Mesenchymal stem cell (in vitro differentiated cells and primary cell): ENCODE measurements at regions not wholly inside any gene's neighbourhood (a gene's known extent, or its start where the extent isn't known, plus 50 kb on each side); places are given as distances from the start of the nearest gene placed in this dataset.

ENCODE experiments used
- DNase-seq: peaks from one replicate; pipeline ENCODE4 v3.0.0-alpha.2; 2013
- H2AFZ ChIP-seq: one replicate; pipeline ENCODE4 v1.6.1; 2013; ENCODE audit warnings: low read depth, mild to moderate bottlenecking, control low read depth, inconsistent platforms, low read length, moderate library complexity
- H2AK5ac ChIP-seq: 2 replicates; pipeline ENCODE4 v1.6.1; 2013; ENCODE audit warnings: low read length, moderate library complexity, mild to moderate bottlenecking, inconsistent platforms; ENCODE audit not compliant: severe bottlenecking
- H2BK120ac ChIP-seq: one replicate; pipeline ENCODE4 v1.6.1; 2013; ENCODE audit warnings: low read depth, mild to moderate bottlenecking, inconsistent platforms, low read length, moderate library complexity
- H2BK12ac ChIP-seq, 2 experiments: one replicate each; pipeline ENCODE4 v1.6.1; 2013; ENCODE audit warnings: inconsistent platforms in 2 of 2, low read length in 2 of 2, mild to moderate bottlenecking in 2 of 2, moderate library complexity in 2 of 2, control low read depth in 1 of 2
- H2BK15ac ChIP-seq: one replicate; pipeline ENCODE4 v1.6.1; 2013; ENCODE audit warnings: mild to moderate bottlenecking, low read depth, inconsistent platforms; ENCODE audit not compliant: poor library complexity, severe bottlenecking
- H2BK5ac ChIP-seq: 2 replicates; pipeline ENCODE4 v1.6.1; 2013; ENCODE audit warnings: low read depth, mild to moderate bottlenecking, low read length, control low read depth, inconsistent platforms; ENCODE audit not compliant: poor library complexity, severe bottlenecking
- H3K14ac ChIP-seq, 2 experiments: one replicate each; pipeline ENCODE4 v1.6.1; 2013; ENCODE audit warnings: inconsistent platforms in 2 of 2, low read length in 2 of 2, control low read depth in 1 of 2, mild to moderate bottlenecking in 1 of 2, moderate library complexity in 1 of 2
- H3K18ac ChIP-seq, 2 experiments: one replicate each; pipeline ENCODE4 v1.6.1; 2013; ENCODE audit warnings: inconsistent platforms in 2 of 2, low read length in 2 of 2, control low read depth in 1 of 2, low read depth in 1 of 2, mild to moderate bottlenecking in 1 of 2
- H3K23ac ChIP-seq, 2 experiments: one replicate each; pipeline ENCODE4 v1.6.1; 2013; ENCODE audit warnings: inconsistent platforms in 2 of 2, low read length in 2 of 2, mild to moderate bottlenecking in 2 of 2, moderate library complexity in 2 of 2, control low read depth in 1 of 2
- H3K27ac ChIP-seq: 2 replicates; pipeline ENCODE4 v1.5.1; 2013; ENCODE audit warnings: mild to moderate bottlenecking, moderate library complexity, low read length, control low read depth, inconsistent platforms; ENCODE audit not compliant: poor library complexity, severe bottlenecking
- H3K27me3 ChIP-seq, 2 experiments: 2 replicates each; pipeline versions ENCODE4 v1.6.1 to v1.7.0; 2013; ENCODE audit warnings: low read length in 2 of 2, mild to moderate bottlenecking in 2 of 2, moderate library complexity in 2 of 2, control low read depth in 1 of 2, inconsistent platforms in 1 of 2; ENCODE audit not compliant: control insufficient read depth in 1 of 2, insufficient read depth in 1 of 2
- H3K36me3 ChIP-seq, 2 experiments: 2 replicates each; pipeline versions ENCODE4 v1.6.1 to v1.7.0; 2013; ENCODE audit warnings: low read length in 2 of 2, control low read depth in 1 of 2, inconsistent platforms in 1 of 2, low read depth in 1 of 2, mild to moderate bottlenecking in 1 of 2; ENCODE audit not compliant: insufficient read depth in 2 of 2, control insufficient read depth in 1 of 2
- H3K4ac ChIP-seq, 2 experiments: one replicate each; pipeline ENCODE4 v1.6.1; 2013; ENCODE audit warnings: inconsistent platforms in 2 of 2, low read length in 2 of 2, mild to moderate bottlenecking in 2 of 2, moderate library complexity in 2 of 2, control low read depth in 1 of 2, low read depth in 1 of 2
- H3K4me1 ChIP-seq: 2 replicates; pipeline ENCODE4 v1.6.1; 2013; ENCODE audit warnings: low read depth, low read length, control low read depth; ENCODE audit not compliant: control insufficient read depth, insufficient read depth
- H3K4me2 ChIP-seq: 2 replicates; pipeline ENCODE4 v1.6.1; 2013; ENCODE audit warnings: low read length, mild to moderate bottlenecking, inconsistent platforms; ENCODE audit not compliant: poor library complexity, severe bottlenecking
- H3K4me3 ChIP-seq, 2 experiments: 2 replicates each; pipeline versions ENCODE4 v1.5.1 to v1.7.0; 2013; ENCODE audit warnings: low read length in 2 of 2, mild to moderate bottlenecking in 2 of 2, control low read depth in 1 of 2, low read depth in 1 of 2; ENCODE audit not compliant: insufficient read depth in 1 of 2
- H3K79me1 ChIP-seq: replicated peaks from 2 replicates; pipeline ENCODE4 v1.6.1; 2013; ENCODE audit warnings: mild to moderate bottlenecking, control low read depth, low read length, inconsistent platforms; ENCODE audit not compliant: poor library complexity, severe bottlenecking
- H3K9ac ChIP-seq: 2 replicates; pipeline ENCODE4 v1.7.0; 2013; ENCODE audit warnings: mild to moderate bottlenecking, low read length, moderate library complexity
- H3K9me3 ChIP-seq: 2 replicates; pipeline ENCODE4 v1.7.0; 2013; ENCODE audit warnings: mild to moderate bottlenecking, low read length; ENCODE audit not compliant: control insufficient read depth
- H4K8ac ChIP-seq: one replicate; pipeline ENCODE4 v1.6.1; 2013; ENCODE audit warnings: inconsistent platforms, mild to moderate bottlenecking, low read length, moderate library complexity
- H4K91ac ChIP-seq: one replicate; pipeline ENCODE4 v1.6.1; 2013; ENCODE audit warnings: mild to moderate bottlenecking, low read length, inconsistent platforms
- WGBS: methylation state at CpG from one replicate; pipeline ENCODE4 v1.1.7; 2013; ENCODE audit warnings: mixed read lengths; 5-methylcytosine and 5-hydroxymethylcytosine counted together

- H3K27ac ChIP-seq: no peak overlapping the region
- H3K9me3 ChIP-seq: no peaks in the 10 kb centered on the region
- no peaks in the 10 kb centered on the region for H3K27me3 ChIP-seq
- H4K8ac ChIP-seq: no peak overlapping the region
- no peak overlapping the region for H3K4ac ChIP-seq
- H2AFZ ChIP-seq: no peak overlapping the region
- DNase-seq: no peak
- H3K4me2 ChIP-seq: no peak overlapping the region
- H3K9ac ChIP-seq: no peak overlapping the region
- no peak overlapping the region for H2BK15ac ChIP-seq
- no CpG with 5 or more reads among the region's 2 CpGs for WGBS
- H3K4me1 ChIP-seq: no peaks in the 10 kb centered on the region
- H3K23ac ChIP-seq: no peak overlapping the region
- no peak overlapping the region for H2AK5ac ChIP-seq
- no peak overlapping the region for H2BK12ac ChIP-seq
- H4K91ac ChIP-seq: no peak overlapping the region
- H3K79me1 ChIP-seq: no peaks in the 10 kb centered on the region
- no peak overlapping the region for H2BK120ac ChIP-seq
- no peaks in the 10 kb centered on the region for H3K36me3 ChIP-seq
- H3K18ac ChIP-seq: no peak overlapping the region
- no peak overlapping the region for H2BK5ac ChIP-seq
- H3K4me3 ChIP-seq: no peak overlapping the region
- no peak overlapping the region for H3K14ac ChIP-seq
Measured at GRCh38 chr5:117203584-117203983, 629.0 kb upstream of the SEMA6A start.

- Histone ChIP-seq H2BK5ac (no peak overlapping the region), H3K4me3 (no peak overlapping the region), H3K9ac (no peak overlapping the region), H3K4ac (no peak overlapping the region), H2BK12ac (no peak overlapping the region), H3K23ac (no peak overlapping the region), H2BK15ac (no peak overlapping the region), H2AFZ (no peak overlapping the region), H4K91ac (no peak overlapping the region), H3K4me1 (no peaks in the 10 kb centered on the region), H3K9me3 (no peaks in the 10 kb centered on the region), H3K79me1 (no peaks in the 10 kb centered on the region), H3K27me3 (no peaks in the 10 kb centered on the region), H2AK5ac (no peak overlapping the region), H3K27ac (no peak overlapping the region), H3K14ac (no peak overlapping the region), H2BK120ac (no peak overlapping the region), H3K4me2 (no peak overlapping the region), H4K8ac (no peak overlapping the region), H3K36me3 (no peaks in the 10 kb centered on the region), H3K18ac (no peak overlapping the region)
- WGBS: 80% methylated on average over 1 of the region's 1 CpG
- peak; percentile 12 for DNase-seq
Measured at GRCh38 chr5:117201001-117201400, 626.4 kb upstream of the SEMA6A start.

GRCh38 chr5:117195076-117195475, 620.5 kb upstream of the SEMA6A start:
- H2BK15ac ChIP-seq: no peak overlapping the region
- H4K91ac ChIP-seq: no peak overlapping the region

GRCh38 chr5:117191251-117191650, 616.6 kb upstream of the SEMA6A start:
- Histone ChIP-seq H3K23ac (no peak overlapping the region), H3K14ac (no peak overlapping the region), H3K4me1 (no peaks in the 10 kb centered on the region), H4K91ac (no peak overlapping the region), H2BK12ac (no peak overlapping the region), H2BK120ac (no peak overlapping the region), H2AFZ (no peak overlapping the region), H3K27me3 (no peaks in the 10 kb centered on the region), H3K4me3 (no peak overlapping the region), H3K36me3 (no peaks in the 10 kb centered on the region), H3K4me2 (no peak overlapping the region), H4K8ac (no peak overlapping the region), H2BK15ac (no peak overlapping the region), H3K9me3 (peaks cover 3% of the 10 kb centered on the region), H3K9ac (no peak overlapping the region), H3K18ac (no peak overlapping the region), H3K4ac (no peak overlapping the region), H2BK5ac (no peak overlapping the region), H3K79me1 (no peaks in the 10 kb centered on the region), H3K27ac (no peak overlapping the region), H2AK5ac (no peak overlapping the region)
- WGBS: no CpG with 5 or more reads among the region's 2 CpGs
- peak; percentile 49 for DNase-seq

More at GRCh38 chr5:117195076-117195475, 620.5 kb upstream of the SEMA6A start:
- no peak for DNase-seq
- Histone ChIP-seq H2BK5ac (no peak overlapping the region), H3K36me3 (no peaks in the 10 kb centered on the region), H3K4me3 (no peak overlapping the region), H3K23ac (no peak overlapping the region), H3K79me1 (no peaks in the 10 kb centered on the region), H2AK5ac (no peak overlapping the region), H3K4ac (no peak overlapping the region), H3K9ac (no peak overlapping the region), H2AFZ (no peak overlapping the region), H3K18ac (no peak overlapping the region), H3K27ac (no peak overlapping the region), H4K8ac (no peak overlapping the region), H3K4me2 (no peak overlapping the region), H3K4me1 (no peaks in the 10 kb centered on the region), H3K9me3 (no peaks in the 10 kb centered on the region), H2BK120ac (no peak overlapping the region), H2BK12ac (no peak overlapping the region), H3K14ac (no peak overlapping the region), H3K27me3 (no peaks in the 10 kb centered on the region)
